ENCODE measurements at regions not wholly inside any gene's neighbourhood (a gene's known extent, or its start where the extent isn't known, plus 50 kb on each side); places are given as distances from the start of the nearest gene placed in this dataset.
"Not testable (repeated sequence)": the region's sequence is repeated elsewhere in the genome, so short reads cannot be mapped to it uniquely, and the experiment has no call there.

DNA sequence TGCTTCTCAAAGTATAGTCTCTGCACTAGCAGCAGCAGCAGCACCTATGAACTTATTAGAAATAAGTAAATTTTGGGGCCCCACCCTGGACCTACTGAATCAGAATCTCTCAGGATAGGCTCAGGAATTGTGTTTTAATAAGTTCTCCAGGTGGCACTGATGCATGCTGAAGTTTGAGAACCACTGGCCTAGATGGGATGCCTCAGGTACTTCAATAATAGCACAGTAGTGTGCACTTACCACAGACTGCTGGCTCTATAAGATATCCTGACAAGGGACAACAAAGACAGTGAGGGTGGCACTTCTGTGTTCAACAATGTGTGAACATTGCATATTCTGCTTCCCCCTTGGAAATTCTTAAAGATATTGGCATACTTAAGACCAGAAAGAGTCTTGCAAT lies 64.7 kb upstream of the HABP2 start:
- H3K4me1 Mint-ChIP-seq: no peaks in the 10 kb centered on the region

GRCh38 chr10:113489522-113489921 lies 63.3 kb upstream of the HABP2 start:
- H3K36me3 Mint-ChIP-seq (ENCODE audit: low read depth); H3K27ac Mint-ChIP-seq; H3K4me1 ChIP-seq (ENCODE audit: control insufficient read depth, insufficient read depth, low read length); H3K36me3 ChIP-seq (ENCODE audit: control insufficient read depth, insufficient read depth, low read length); H3K9me3 ChIP-seq (ENCODE audit: control insufficient read depth, low read length); H3K27ac ChIP-seq (ENCODE audit: low read depth, low read length); H3K4me3 Mint-ChIP-seq; H3K4me1 Mint-ChIP-seq; H3K9ac ChIP-seq (ENCODE audit: extremely low read depth, low read length, poor library complexity, severe bottlenecking); DNase-seq; H3K4me3 ChIP-seq (ENCODE audit: low read length); H3K9me3 Mint-ChIP-seq: not testable (repeated sequence)
- peaks cover 10% of the 10 kb centered on the region for H3K27me3 ChIP-seq (ENCODE audit: control insufficient read depth, insufficient read depth, low read length, poor library complexity, severe bottlenecking)
- peaks cover 28% of the 10 kb centered on the region for H3K27me3 Mint-ChIP-seq (ENCODE audit: insufficient read depth)
- 74 to 100% methylated on average over 1 to 2 of the region's 2 CpGs for WGBS, 2 experiments (ENCODE audit: insufficient coverage in 1 of 2, insufficient read length in 1 of 2)

More for the DNA sequence above, 64.7 kb upstream of the HABP2 start:
- Mint-ChIP-seq H3K4me3 (no peak overlapping the region), H3K36me3 (ENCODE audit: low read depth) (no peaks in the 10 kb centered on the region), H3K9me3 (no peaks in the 10 kb centered on the region), H3K27me3 (ENCODE audit: insufficient read depth) (peaks cover 23% of the 10 kb centered on the region), H3K27ac (no peak overlapping the region)
- no peak overlapping the region for H3K9ac ChIP-seq (ENCODE audit: extremely low read depth, low read length, poor library complexity, severe bottlenecking)
- no peak for TF ChIP-seq CTCF (conservative IDR thresholded peaks at IDR 0.05)
- no peaks in the 10 kb centered on the region for H3K36me3 ChIP-seq (ENCODE audit: control insufficient read depth, insufficient read depth, low read length)
- no peaks in the 10 kb centered on the region for H3K9me3 ChIP-seq (ENCODE audit: control insufficient read depth, low read length)
- no peak overlapping the region for H3K27ac ChIP-seq (ENCODE audit: low read depth, low read length)
- no peak overlapping the region for H3K4me3 ChIP-seq (ENCODE audit: low read length)
- no peaks in the 10 kb centered on the region for H3K4me1 ChIP-seq (ENCODE audit: control insufficient read depth, insufficient read depth, low read length)
- peaks cover 10% of the 10 kb centered on the region for H3K27me3 ChIP-seq (ENCODE audit: control insufficient read depth, insufficient read depth, low read length, poor library complexity, severe bottlenecking)
- DNase-seq: no peak

GRCh38 chr10:113491967-113492565 lies 60.8 kb upstream of the HABP2 start:
- Mint-ChIP-seq H3K27me3 (ENCODE audit: insufficient read depth) (peaks cover 28% of the 10 kb centered on the region), H3K36me3 (ENCODE audit: low read depth) (no peaks in the 10 kb centered on the region), H3K4me1 (peaks cover 2% of the 10 kb centered on the region), H3K27ac (no peak overlapping the region), H3K9me3 (no peaks in the 10 kb centered on the region), H3K4me3 (no peak overlapping the region)
- 80 to 93% methylated on average over 3 of the region's 3 CpGs for WGBS, 2 experiments (ENCODE audit: insufficient coverage in 1 of 2, insufficient read length in 1 of 2)
- Histone ChIP-seq H3K9me3 (ENCODE audit: control insufficient read depth, low read length) (no peaks in the 10 kb centered on the region), H3K9ac (ENCODE audit: extremely low read depth, low read length, poor library complexity, severe bottlenecking) (no peak overlapping the region), H3K4me3 (ENCODE audit: low read length) (no peak overlapping the region), H3K4me1 (ENCODE audit: control insufficient read depth, insufficient read depth, low read length) (no peaks in the 10 kb centered on the region), H3K27ac (ENCODE audit: low read depth, low read length) (no peak overlapping the region), H3K27me3 (ENCODE audit: control insufficient read depth, insufficient read depth, low read length, poor library complexity, severe bottlenecking) (peaks cover 10% of the 10 kb centered on the region), H3K36me3 (ENCODE audit: control insufficient read depth, insufficient read depth, low read length) (no peaks in the 10 kb centered on the region)
- no peak for DNase-seq
- TF ChIP-seq CTCF (conservative IDR thresholded peaks at IDR 0.05): no peak

- no peak for DNase-seq
- TF ChIP-seq CTCF (conservative IDR thresholded peaks at IDR 0.05): no peak
- Histone ChIP-seq H3K27ac (ENCODE audit: low read depth, low read length) (no peak overlapping the region), H3K9ac (ENCODE audit: extremely low read depth, low read length, poor library complexity, severe bottlenecking) (no peak overlapping the region), H3K4me3 (ENCODE audit: low read length) (no peak overlapping the region), H3K27me3 (ENCODE audit: control insufficient read depth, insufficient read depth, low read length, poor library complexity, severe bottlenecking) (peaks cover 10% of the 10 kb centered on the region), H3K36me3 (ENCODE audit: control insufficient read depth, insufficient read depth, low read length) (no peaks in the 10 kb centered on the region), H3K9me3 (ENCODE audit: control insufficient read depth, low read length) (no peaks in the 10 kb centered on the region), H3K4me1 (ENCODE audit: control insufficient read depth, insufficient read depth, low read length) (no peaks in the 10 kb centered on the region)
- H3K4me1 Mint-ChIP-seq: peaks cover 2% of the 10 kb centered on the region
- H3K9me3 Mint-ChIP-seq: no peaks in the 10 kb centered on the region
- H3K4me3 Mint-ChIP-seq: no peak overlapping the region
- no peak overlapping the region for H3K27ac Mint-ChIP-seq
- no peaks in the 10 kb centered on the region for H3K36me3 Mint-ChIP-seq (ENCODE audit: low read depth)
- WGBS, 2 experiments (ENCODE audit: insufficient coverage in 1 of 2, insufficient read length in 1 of 2): 97 to 98% methylated on average over 3 to 4 of the region's 4 CpGs
- H3K27me3 Mint-ChIP-seq (ENCODE audit: insufficient read depth): peaks cover 28% of the 10 kb centered on the region
Measured at GRCh38 chr10:113493195-113493594, 59.7 kb upstream of the HABP2 start.
